ENCODE measurements at regions not wholly inside any gene's neighbourhood (a gene's known extent, or its start where the extent isn't known, plus 50 kb on each side); places are given as distances from the start of the nearest gene placed in this dataset.

DNA sequence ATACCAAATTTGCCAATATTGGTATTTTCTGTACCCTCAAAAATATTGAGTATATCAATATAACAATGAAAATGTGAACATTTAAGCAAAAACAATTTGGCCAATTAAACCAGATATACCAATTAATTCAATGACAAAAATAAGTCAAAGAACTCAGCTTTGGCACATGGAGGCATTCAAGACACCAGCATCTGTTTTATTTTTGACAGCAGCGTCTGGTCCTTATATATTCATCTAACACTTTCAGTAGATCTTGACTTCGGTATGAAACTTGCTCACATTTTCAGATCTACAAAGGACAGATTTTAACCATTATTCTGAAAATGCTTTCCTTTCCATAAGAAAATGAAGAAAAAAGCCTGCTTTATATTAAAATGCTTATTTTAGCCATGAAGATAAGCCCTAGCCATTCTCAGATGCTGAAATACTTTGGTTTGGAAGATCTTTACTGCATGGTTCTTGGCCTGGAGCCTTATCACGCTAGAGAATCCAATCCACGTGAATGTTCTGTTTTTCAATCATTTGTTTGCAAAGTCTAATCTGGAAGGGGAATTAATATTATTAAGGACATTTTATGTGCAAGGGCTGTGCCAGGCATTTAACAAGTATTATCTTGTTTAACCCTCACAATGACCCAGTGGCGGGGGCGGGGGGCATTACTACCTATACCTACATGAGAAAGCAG, 132.2 kb downstream of the DLEU7 start:
- no peak for DNase-seq (ENCODE audit: low read depth in 2 of 2)

DNA sequence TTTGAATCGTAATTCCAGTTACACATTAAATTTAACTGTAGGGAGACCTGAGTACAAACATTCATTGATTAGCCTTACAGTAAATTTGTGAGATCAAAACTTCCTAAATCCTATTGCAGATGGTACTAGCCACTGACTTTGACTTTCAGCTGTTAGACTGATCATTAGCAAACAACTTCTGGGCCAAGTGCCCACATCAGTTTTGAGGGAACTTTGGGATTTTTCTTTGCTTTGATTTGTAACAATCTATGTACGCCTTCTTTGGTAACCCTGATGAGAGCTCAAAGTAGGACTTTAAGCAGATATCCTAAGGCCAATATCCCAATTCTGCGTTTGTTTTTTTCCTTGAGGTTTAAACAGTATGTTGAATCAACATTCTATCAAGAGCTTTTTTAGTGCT, 131.5 kb downstream of the DLEU7 start:
- DNase-seq (ENCODE audit: low read depth in 2 of 2), result no peak

DNA sequence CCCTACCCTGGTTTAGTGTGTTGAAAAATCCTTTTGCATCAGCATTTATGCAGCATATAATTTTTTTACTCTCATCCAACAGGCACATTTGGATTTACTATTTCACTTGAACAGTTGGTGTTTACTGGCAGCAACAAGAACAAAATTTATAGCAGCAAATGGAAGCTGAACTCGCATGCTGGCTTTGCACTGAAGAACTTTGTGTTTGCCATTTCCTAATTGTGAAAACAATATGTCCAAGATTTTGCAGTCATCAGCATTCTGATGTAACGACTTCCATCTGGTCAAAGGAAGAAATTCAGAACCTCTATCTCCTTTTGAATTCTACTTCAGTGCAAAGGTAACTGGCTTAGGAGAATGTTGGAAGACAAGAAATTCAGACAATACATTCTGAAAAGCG, 131.0 kb downstream of the DLEU7 start:
- DNase-seq (ENCODE audit: low read depth in 2 of 2), result no peak

DNA sequence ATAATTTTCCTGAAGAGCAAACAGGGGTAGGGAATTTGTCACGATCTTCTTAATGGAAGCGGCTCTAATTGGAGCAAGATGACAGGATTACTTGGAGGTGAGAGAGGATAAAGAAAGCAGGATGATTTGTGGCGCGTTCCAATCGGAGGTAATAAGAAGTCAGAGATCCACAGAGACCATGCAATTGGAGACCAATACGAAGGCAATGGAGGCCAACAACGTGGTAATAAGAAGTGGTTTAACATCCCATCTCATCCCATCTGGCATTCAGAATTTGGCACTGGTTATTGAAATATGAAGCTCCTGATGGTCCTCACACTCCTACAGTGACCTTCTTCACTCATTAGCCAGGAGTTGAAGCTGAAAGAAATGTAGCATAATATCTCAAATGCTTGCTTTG, 130.6 kb downstream of the DLEU7 start:
- DNase-seq (ENCODE audit: low read depth in 2 of 2), result no peak

DNA sequence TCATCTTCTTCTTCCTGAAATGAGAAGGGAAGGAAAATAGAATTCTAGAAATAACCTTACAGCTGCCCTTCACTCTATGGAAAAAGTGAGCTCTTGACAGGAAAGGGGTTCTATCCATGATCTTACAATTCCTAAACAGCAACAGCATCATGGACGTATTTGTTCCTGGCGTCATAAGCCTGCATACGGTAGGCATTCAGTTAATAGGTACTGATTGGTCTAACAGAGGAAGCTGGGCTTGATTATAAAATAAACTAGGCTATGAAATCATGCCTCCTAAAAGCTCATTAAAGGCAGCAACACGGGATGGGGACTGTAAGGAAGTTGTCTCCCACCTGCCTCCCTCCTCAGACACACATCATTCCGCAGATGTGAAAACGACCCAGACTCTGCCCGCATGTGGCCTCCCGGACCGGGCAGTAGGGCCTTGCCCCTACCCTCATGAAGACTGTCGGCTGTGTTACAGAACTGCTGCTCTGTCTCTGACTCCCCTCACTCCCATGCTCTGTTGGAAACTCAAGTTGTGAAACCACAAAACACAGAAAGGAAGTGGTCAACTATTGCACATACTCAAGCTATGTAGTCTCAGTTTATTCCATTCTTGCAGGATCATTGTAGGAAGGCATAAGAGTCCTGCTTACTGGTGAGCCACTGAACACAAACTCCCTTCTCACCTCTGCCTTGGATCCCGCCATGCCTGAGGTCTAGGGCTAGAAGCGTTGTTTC, 129.8 kb downstream of the DLEU7 start:
- DNase-seq (ENCODE audit: low read depth in 2 of 2), result no peak

DNA sequence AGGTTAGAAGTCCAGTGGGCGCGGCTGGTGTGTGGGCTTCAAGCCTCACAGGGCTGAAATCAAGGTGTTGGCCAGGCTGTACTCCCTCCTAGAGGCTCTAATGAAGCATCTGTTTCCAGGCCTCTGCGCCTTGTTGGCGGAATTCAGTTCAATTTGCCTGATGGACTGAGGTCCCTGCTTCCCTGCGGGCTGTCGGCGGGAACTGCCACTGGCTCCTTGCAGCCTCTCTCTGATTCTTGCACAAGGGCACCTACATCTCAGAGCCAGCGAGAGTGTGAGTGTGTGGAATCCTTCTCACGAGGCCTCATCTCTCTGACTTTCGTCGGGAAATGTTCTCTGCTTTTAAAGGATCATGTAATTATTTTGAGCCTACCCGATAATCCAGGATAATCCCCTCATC, 128.6 kb downstream of the DLEU7 start:
- no peak for DNase-seq (ENCODE audit: low read depth in 2 of 2)

DNA sequence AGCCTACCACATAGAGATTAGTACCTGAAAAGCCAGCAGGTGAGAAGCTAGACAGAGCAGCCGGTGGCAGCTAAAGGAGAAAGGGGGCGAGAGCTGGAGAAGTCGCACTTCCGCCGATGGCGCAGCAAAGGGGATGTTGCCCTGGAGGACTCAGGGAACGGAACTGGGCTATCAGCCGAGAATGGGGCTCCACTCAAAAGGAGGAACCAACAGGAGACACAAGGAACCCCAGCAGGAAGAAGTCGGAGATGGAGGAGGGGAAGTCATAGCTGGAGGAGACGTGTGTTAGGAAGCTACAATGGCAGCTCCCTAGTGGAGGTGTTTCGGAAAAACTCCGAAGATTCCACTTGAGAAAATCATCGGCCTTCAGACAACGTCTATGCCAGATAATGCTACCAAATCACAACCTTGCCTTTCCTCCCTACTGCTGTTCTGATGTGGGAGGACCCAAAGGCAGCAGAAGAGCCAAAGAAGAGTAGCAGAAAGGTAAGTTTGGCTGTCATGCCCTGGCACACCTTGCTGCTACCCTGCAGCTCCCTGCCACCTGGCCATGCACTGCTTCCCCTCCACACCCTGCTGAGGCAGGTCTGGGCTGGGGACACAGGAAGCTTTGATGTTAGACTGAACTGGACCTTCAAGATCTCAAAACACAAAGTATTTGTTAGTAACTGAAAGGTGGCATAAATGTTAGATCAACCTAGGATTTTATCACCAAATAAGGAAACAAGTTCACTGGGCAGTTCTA, 127.9 kb downstream of the DLEU7 start:
- no peak for DNase-seq (ENCODE audit: low read depth in 2 of 2)

DNA sequence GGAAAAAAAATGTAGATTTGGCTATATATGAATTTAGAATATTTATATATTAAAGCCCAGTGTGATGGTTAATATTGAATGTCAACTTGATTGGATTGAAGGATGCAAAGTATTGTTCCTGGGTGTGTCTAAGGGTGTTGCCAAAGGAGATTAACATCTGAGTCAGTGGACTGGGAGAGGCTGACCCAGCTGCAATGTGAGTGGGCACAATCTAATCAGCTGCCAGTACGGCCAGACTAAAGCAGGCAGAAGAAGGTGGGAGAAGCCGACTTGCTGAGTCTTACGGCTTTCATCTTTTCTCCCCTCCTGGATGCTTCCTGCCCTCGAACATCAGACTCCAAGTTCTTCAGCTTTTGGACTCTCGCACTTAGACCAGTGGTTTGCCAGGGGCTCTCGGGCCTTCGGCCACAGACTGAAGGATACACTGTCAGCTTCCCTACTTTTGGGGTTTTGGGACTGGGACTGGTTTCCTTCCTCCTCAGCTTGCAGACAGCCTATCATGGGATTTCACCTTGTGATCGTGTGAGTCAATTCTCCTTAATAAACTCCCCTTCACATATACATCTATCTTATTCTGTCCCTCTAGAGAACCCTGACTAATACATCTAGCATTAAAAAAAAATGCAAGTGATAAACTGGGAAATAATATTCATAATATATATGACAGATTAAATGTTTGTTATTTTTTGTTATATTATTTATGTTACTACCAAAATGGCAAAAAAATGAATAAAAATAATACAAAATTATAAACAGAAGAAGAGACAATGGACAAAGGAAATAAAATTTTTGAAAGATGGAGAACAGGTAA, 122.4 kb downstream of the DLEU7 start:
- DNase-seq (ENCODE audit: low read depth in 2 of 2), result no peak

DNA sequence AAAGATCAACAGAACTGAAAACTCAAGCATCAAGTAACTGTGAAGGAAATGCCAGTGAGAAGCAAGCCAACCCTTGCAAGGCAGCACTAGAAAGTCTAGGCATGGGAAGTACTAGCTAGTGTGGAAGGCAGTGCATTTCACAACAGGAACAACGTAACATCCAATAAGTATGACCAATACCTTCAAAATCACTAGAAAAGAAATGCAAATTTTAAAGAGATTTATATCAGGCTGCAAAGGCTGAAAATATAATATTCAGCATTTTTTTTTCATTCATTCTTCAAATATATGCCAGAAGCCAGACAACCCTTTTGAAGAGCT, 121.9 kb downstream of the DLEU7 start:
- no peak for DNase-seq (ENCODE audit: low read depth in 2 of 2)

DNA sequence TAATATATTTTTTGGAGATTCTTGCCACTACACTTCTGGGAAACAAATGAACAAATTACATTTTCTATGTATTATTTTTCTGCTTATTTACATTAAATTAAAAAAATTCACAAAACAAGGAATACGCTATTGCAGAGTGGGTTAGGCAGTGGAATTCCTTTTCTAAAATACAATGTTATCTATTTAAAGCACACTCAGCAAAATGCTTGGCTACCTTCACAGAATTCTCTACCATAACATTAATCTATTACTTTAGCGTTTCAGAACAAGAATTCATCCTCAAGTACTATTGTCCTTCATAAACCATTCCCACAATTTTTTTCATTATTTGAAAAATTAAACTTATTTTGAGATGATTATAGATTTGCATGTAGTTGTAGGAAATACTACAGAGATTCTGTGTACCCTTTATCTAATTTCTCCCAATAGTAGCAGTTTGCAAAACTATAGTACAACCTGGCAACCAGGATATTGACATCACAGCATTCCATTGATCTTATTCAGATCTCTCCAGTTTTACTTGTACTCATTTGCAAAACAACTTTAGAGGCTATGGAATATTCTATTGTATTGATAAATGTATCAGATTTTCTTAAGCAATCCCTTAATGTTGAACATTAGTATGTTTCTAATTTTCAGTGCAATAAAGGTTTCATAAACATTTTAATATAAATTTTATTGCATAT, 120.9 kb downstream of the DLEU7 start:
- DNase-seq (ENCODE audit: low read depth in 2 of 2), result no peak

DNA sequence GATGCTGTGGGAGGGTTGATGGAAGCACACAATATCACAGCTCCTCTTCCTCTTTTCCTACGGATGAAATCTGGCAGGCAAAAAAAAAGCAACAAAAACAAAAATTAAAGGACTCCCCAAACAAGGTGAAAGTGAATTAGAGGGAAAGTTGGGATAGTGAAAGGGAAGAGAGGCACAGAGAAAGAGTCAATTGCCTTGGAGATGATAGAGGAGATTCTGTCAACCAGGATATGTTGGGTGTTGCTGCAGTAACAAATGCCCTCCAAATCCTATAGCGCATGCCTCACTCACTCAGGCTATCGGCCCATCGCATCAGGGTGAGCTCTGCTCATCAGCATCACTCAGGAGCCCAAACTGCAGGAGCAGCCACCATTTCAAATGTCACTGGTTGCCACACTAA, 119.1 kb downstream of the DLEU7 start:
- DNase-seq (ENCODE audit: low read depth in 2 of 2), result no peak

DNA sequence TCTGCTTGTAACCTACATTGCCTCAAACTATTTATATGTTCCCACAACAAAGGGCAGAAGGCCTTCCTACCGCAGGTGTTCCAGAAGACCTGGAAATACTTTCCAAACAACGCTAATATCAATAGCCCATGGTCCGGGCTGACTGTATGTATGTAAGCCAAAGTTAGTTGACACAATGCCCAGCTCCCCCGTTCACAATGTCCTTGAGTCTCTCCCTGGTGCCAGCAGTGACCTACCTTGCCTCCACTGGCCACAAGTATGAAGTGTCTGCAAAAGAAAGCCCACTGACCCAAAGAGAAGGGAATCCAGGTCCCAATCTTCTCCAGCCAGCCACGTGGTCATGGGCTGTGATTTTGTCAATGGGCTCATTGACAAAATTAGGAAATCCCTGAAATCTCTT, 118.6 kb downstream of the DLEU7 start:
- DNase-seq (ENCODE audit: low read depth in 2 of 2), result no peak

DNA sequence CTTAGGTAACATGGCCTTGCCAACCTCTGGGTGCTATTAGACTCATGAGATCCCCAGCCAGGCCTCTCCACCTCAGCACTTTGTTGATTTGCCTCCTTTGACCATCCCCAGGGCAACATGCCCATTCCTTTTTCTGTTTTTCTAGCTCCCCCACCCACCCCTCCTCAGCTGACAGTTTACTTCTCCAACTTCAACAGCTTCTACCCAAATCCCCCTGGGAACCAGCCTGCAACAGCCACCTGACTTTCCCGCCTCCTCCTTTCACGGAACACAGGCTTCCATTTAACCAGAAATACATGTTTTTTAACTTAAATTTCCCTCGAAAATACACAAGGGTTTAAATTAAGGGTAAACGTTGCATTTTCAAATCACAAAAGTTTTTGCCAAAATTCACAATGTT, 117.3 kb downstream of the DLEU7 start:
- DNase-seq (ENCODE audit: low read depth in 2 of 2), result no peak

DNA sequence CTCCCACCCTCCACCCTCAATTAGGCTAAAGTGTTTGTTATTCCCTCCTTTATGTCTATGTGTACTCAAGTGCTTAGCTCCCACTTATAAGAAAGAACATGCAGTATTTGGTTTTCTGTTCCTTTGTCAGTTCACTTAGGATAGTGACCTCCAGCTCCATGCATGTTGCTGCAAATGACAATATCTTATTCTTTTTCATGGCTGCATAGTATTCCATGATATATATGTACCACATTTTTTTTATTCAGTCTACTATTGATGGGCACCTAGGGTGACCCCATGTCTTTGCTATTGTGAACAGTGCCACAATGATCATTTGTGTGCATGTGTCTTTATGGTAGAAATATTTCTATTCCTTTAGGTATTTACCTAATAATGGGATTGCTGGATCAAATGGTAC, 114.3 kb downstream of the DLEU7 start:
- no peak for DNase-seq (ENCODE audit: low read depth in 2 of 2)

DNA sequence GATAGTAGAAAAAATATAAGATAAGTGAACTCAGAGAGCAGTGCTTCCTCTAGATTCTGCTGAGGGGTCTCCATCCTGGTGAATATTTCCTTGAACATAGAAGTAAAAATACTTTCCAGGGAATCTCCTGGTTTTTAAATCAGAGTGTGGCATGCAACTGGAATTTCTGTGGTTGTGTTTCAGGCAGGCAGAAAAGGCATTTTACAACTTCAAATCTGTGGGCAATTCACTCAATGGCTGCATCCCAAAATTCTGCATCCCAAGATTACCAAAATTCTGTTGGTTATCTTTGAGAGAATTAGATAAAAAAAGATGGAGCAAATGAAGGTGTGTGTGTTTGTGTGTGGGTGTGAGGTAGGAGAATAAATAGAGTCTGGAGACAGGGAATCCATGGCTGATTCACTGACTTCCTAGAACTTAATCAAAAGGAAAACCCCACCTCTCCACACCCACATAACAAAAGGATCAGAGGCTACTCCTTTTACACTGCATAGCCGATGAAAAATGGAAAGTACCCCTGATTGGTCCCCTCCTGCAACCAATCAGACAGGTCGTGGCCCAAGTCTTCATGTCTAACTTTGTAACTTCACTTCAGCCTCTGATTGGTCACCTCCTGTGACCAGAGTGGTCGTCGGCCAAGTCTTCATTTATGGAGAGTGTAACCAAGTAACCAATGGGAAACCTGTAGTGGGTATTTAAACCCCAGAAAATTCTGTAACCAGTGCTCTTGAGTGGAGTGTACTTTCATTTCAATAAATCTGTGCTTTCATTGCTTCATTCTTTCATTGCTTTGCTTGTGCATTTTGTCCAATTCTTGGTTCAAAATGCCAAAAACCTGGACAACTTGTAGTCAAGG, 112.8 kb downstream of the DLEU7 start:
- DNase-seq (ENCODE audit: low read depth in 2 of 2), result no peak

DNA sequence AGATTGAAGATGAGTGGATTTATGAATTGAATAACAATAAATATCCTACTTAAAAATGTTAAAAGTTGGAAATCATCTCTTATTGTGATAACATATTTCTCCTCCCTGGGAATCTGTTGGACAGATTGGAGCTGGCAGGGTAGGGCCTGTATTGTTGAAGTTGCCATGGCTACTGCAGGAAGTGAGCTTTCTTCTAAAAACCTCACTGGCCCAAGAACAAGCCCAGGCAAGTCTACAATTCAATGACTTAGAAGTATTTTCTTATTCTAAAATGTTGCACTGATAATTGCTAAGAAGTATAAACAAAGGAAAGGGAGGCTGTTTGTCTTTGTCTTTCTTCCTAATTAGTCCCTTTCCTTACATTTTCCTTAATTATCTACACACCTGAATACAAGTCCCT, 112.1 kb downstream of the DLEU7 start:
- no peak for DNase-seq (ENCODE audit: low read depth in 2 of 2)

DNA sequence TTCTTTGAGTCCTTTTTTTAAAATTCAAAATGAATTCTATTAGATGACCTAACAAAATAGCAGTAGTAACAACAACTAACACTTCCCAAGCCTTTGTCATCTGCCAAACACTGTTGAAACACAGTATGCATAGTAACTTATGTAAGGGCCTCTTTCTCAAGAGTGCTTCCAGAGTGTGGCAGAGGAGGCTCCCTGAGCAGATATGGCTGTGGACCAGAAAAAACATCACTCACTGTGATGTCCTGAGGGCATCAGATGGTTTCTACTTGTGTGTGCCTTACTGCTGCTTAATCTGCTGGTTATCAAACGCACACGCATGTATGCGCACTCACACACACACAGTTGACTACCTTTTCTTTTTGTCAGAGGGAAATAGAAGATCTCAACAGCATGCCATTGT, 110.8 kb downstream of the DLEU7 start:
- no peak for DNase-seq (ENCODE audit: low read depth in 2 of 2)

DNA sequence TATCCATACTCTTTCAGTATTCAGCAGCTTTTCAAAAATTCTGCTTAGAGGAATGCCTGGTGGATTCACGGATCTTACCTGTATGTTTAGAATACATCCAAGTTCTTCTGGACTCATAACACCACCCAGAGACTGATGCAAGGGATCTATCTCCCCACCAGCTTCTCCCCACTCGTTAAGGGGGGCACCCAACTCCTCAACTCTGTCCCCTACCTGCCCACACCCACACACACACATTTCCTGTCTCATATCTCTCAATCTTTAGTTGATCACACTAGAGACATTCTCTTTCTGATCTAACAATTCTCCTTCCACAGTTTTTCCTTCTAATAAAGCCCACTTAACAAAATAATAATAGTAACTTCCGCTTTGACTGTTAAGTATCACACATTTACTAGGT, 110.1 kb downstream of the DLEU7 start:
- no peak for DNase-seq (ENCODE audit: low read depth in 2 of 2)

DNA sequence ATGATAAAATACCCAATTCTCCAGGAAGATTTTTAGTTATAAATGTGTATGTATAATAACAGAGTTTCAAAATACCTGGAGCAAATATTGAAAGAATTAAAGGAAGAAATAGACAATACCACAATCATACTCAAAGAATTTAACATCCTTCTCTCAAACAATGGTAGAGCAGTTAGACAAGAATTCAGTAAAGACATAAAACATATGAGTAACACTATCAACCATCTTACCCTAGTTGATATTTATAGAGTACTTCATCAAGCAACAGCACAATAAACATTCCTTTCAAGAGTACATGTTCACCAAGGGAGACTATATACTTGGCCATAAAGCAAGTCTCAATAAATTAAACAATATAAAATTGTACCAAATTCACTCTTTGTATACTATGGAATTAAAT, 108.4 kb downstream of the DLEU7 start:
- DNase-seq (ENCODE audit: low read depth in 2 of 2), result no peak

DNA sequence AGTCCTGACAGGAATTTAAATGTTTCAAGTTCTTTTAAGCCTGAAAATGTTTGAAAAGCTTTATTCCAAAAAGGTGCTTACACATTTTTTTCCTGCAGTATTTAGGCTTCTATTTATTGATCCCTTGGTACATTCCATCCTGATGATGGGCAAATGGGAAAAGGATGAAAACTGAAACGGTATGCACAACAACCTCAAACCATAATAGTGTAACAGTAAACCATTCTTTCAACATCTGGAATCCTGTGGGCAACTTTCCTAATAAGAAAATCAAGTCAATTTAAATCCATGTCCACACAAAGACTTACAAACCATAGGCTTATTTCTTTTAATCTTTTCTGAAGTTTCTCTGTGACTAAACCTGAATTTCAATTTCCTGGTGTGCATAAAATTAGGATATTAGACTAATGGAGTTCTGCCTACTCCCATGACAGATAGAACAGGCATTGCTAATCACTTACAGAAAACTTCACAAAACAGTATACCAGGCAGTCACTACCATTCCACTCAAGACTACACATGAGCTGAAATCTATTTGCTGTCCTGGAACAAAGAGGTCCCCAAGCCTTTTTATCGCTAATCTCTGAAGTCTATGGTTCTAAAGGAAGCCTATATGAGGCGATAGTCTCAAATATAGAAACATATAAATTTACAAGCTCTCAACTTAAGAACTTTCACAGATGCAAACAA, 103.3 kb downstream of the DLEU7 start:
- no peak for DNase-seq (ENCODE audit: low read depth in 2 of 2)
